Anterior cingulate cortex (tissue), 58 donors: ENCODE measurements at regions not wholly inside any gene's neighbourhood (a gene's known extent, or its start where the extent isn't known, plus 50 kb on each side); places are given as distances from the start of the nearest gene placed in this dataset.

Experiments
- DNase-seq, 58 donors: peaks; one replicate each; lab custom pipeline; 2025; lab: John Stamatoyannopoulos, UW

- no peak for DNase-seq
These were observed 100.0 kb upstream of the CNR1 start for GRCh38 chr6:88266126-88266525.

- DNase-seq = peak in 1 of 58 donors; percentile 10
These were observed 97.4 kb upstream of the CNR1 start for GRCh38 chr6:88263591-88263990.

- DNase-seq = no peak
These were observed 96.2 kb upstream of the CNR1 start for GRCh38 chr6:88262332-88262731.

- DNase-seq = no peak
These were observed 85.2 kb upstream of the CNR1 start for GRCh38 chr6:88251301-88251700.

- DNase-seq = no peak
These were observed 82.7 kb upstream of the CNR1 start for GRCh38 chr6:88248709-88249321.

- no peak for DNase-seq
These were observed 80.5 kb upstream of the CNR1 start for GRCh38 chr6:88246654-88247053.

- DNase-seq = no peak
These were observed 78.6 kb upstream of the CNR1 start for GRCh38 chr6:88244721-88245120.

- DNase-seq = no peak
These were observed 72.8 kb upstream of the CNR1 start for GRCh38 chr6:88238901-88239300.

GRCh38 chr6:88238065-88238464 is 71.9 kb upstream of the CNR1 start:
- DNase-seq = no peak

GRCh38 chr6:88236612-88237360 is 70.6 kb upstream of the CNR1 start:
- DNase-seq = no peak

- DNase-seq = no peak
These were observed 66.6 kb upstream of the CNR1 start for GRCh38 chr6:88232753-88233152.

- DNase-seq = no peak
These were observed 57.2 kb upstream of the CNR1 start for GRCh38 chr6:88223298-88223697.

- no peak for DNase-seq
These were observed 54.3 kb upstream of the CNR1 start for GRCh38 chr6:88220493-88220892.

GRCh38 chr6:88216182-88216581 is 50.0 kb upstream of the CNR1 start:
- DNase-seq = no peak
